ENCODE measurements at regions not wholly inside any gene's neighbourhood (a gene's known extent, or its start where the extent isn't known, plus 50 kb on each side); places are given as distances from the start of the nearest gene placed in this dataset.

DNA sequence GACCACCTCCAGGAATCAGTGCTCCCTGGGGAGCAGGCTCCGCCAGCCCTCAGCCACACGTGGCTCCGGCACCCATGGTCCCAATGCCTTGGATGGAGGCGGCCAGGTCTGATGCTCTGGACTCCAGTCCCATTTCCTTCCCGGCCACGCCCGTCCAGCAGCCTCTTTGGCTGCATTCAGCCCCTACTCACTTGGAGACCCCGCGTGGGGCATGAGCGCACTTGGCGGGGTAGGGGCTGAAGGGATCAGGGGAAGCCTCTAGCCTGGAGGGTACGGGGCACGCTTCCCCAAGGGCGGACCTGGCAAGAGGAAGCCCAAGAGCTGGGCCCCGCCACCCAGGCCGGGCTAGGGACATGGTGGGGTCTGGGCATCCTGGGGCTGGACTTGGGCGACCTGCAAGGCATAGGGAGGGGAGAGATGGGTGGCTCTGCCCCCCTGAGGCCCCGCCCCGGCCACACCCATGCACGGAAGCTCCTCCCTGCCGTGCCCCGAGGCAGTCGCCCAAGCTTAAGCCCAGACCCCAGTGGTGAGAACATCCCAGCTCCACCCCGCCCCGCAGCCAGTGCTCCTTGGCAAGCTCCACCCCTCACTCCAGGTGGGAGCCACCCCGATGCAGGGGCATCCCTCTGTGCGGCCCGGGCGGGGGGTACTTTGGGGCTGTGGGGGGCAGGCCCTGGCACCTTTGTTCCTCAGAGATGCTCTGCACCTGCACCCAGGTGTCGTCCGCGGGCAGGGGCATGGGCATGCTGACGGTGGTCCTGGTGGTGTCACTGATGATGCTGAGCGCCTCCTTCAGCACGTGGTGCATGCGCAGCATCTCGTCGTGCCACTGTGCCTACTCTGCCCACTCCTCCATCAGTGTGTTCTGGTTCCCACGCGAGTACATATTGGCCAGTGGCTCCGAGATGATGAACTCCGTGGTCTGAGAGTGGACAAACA, 163.5 kb downstream of the GOLGA6L4 start:
- TF ChIP-seq EZH2 (IDR thresholded peaks at IDR 0.05; ENCODE audit: low read depth), result no peak
- no peak for TF ChIP-seq CTCF (conservative IDR thresholded peaks at IDR 0.05)
